Activated CD8-positive, alpha-beta memory T cell treated with anti-CD3 and anti-CD28 coated beads, Interleukin-2, amount 10 ng/mL, durations not matched to agents 7 days and 5 days (primary cell): ENCODE measurements at regions not wholly inside any gene's neighbourhood (a gene's known extent, or its start where the extent isn't known, plus 50 kb on each side); places are given as distances from the start of the nearest gene placed in this dataset.

ENCODE experiments used
- ATAC-seq: fragments of 150-1000 bp; cut with Tn5 transposase; one replicate; pipeline ENCODE4 v1.10.0; 2021; ENCODE audit warnings: moderate library complexity
- CTCF ChIA-PET: fragments of 350-600 bp; sonication (Branson Sonifier 250); formaldehyde crosslinking; loops from one replicate; lab custom pipeline; 2021; ENCODE audit warnings: antibody characterized with exemption; lab: Charles Lee
- DNase-seq: peaks from one replicate; pipeline ENCODE4 v3.0.0-alpha.2; 2020
- H3K27ac Mint-ChIP-seq: one replicate; pipeline ENCODE4 v1.8.0; 2021; ENCODE audit warnings: mild to moderate bottlenecking, mixed read lengths
- H3K27me3 Mint-ChIP-seq: one replicate; pipeline ENCODE4 v1.8.0; 2021; ENCODE audit warnings: mixed read lengths
- H3K36me3 Mint-ChIP-seq: one replicate; pipeline ENCODE4 v1.8.0; 2021; ENCODE audit warnings: mild to moderate bottlenecking, mixed read lengths
- H3K4me1 Mint-ChIP-seq: one replicate; pipeline ENCODE4 v1.8.0; 2021; ENCODE audit warnings: mixed read lengths
- H3K4me3 Mint-ChIP-seq: one replicate; pipeline ENCODE4 v1.8.0; 2021; ENCODE audit warnings: mild to moderate bottlenecking, moderate library complexity, mixed read lengths
- H3K9me3 Mint-ChIP-seq: one replicate; pipeline ENCODE4 v1.8.0; 2022; ENCODE audit warnings: low read depth, mixed read lengths

DNA sequence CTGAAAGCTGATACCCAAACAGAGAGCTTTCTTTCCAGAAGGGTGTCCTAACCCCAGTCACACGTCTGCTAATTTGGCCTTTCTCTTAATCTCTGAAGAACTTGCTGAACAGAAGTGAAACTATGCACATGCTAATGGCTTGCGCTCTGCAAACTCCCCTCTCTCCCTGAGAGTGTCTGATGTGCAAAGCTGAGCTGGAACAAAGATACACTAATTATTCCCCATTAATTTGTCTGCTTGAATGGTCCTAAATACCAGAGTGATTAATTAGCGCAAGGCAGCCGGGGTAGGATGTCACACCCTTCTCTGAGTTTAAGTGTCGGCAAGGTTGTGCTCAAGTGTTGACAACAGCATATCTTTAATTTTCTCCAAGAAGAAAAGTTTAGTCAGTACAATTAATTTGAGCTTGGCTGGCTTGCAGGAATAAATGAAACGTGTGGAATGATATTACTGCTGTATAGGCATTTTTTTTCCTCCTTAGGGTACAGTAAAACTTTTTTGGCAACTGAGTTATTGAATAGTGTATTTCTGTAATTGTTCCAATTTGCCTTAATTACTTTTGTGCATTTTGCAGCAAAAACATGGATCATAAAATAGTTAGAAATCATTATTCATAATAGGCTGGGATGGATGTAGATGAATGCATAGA is 715.9 kb upstream of the POU3F2 start:
- ATAC-seq, result no peak
- CTCF ChIA-PET, result no interaction called here
- Mint-ChIP-seq H3K4me1 (no peaks in the 10 kb centered on the region), H3K4me3 (no peak overlapping the region), H3K36me3 (no peaks in the 10 kb centered on the region), H3K27me3 (no peaks in the 10 kb centered on the region), H3K9me3 (peaks cover 2% of the 10 kb centered on the region), H3K27ac (no peak overlapping the region)
- no peak for DNase-seq

DNA sequence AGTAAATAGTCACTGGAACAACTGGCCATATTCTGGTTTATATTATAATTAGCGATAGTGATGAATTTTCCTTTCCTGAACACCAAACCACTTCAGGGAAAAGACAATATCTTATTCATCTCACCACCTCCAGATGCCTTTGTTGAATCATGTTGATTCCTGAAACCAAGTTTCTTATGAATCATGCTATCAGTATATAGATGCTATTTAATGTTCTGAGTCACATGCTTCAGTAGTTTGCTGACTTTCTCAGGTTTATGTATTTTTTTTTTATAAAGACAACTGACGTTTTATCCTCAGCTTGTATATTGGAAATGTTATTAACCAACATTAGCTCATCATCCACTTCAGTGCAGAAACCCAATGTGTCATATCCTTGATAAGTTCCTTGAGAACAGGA is 710.2 kb upstream of the POU3F2 start:
- Mint-ChIP-seq H3K4me3 (no peak overlapping the region), H3K4me1 (no peaks in the 10 kb centered on the region), H3K27ac (no peak overlapping the region), H3K9me3 (no peaks in the 10 kb centered on the region), H3K36me3 (no peaks in the 10 kb centered on the region), H3K27me3 (no peaks in the 10 kb centered on the region)
- CTCF ChIA-PET, result no interaction called here
- no peak for DNase-seq
- no peak for ATAC-seq

DNA sequence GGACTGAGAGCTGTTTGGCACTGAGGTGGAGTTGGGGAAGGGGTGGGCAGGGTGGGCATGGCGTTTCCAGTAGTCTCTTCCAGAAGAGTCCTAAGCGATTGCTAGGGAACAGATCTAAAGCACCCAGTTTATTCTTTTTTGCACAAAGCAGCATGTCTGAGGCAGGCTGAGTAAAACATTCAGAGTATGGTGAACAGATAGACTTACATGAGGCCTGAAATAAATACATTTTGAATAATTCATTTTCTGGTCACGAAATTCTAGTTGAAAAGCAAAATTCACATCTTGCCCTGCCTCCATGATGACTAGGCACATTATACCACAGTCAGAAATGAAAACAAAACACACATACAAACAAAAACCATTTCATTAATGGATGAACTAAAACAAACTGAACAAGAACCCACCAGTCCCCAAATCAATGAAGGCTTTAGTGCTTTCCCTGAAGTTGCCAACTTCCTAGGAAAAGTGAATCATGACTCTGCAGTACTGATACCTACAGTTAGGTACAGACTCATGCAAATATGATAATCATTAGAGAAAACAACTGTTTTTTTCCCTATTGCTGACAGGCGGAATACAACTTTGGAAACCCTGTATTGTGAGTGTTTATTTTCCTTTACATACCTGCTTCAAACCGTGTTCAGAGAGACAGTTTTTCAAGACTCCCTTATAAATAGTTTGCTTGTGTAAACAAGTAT is 702.9 kb upstream of the POU3F2 start:
- no peaks in the 10 kb centered on the region for H3K4me1 Mint-ChIP-seq
- no peaks in the 10 kb centered on the region for H3K27me3 Mint-ChIP-seq
- CTCF ChIA-PET, result interaction anchor here (1.5 kb wide), 1 partner anchor 11 kb away, joined by 3 read pairs; no protein-coding TSS in a partner anchor
- no peak overlapping the region for H3K27ac Mint-ChIP-seq
- ATAC-seq (no peak), DNase-seq (no peak)
- H3K36me3 Mint-ChIP-seq, result no peaks in the 10 kb centered on the region
- no peaks in the 10 kb centered on the region for H3K9me3 Mint-ChIP-seq
- no peak overlapping the region for H3K4me3 Mint-ChIP-seq

DNA sequence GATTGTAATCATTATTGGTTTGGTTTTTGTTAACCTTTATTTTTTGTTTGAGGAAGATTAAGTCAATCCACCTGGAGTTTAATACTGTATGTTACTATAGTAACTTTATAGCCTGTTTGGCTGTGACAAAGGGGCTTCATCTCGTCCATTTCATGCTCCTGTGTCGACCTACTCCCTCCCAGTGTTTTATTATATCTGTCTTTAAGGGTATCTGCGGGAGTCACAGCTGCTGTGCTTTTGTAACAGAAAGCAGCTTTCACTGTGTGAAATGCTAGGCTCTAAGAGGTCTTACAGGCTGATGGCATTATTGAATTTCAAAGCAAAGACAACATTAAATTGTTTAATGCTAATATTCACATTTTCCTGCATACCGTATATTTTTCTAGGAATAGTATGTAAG is 698.0 kb upstream of the POU3F2 start:
- Mint-ChIP-seq H3K4me1 (no peaks in the 10 kb centered on the region), H3K27ac (no peak overlapping the region), H3K4me3 (no peak overlapping the region), H3K27me3 (no peaks in the 10 kb centered on the region), H3K9me3 (peaks cover 7% of the 10 kb centered on the region), H3K36me3 (no peaks in the 10 kb centered on the region)
- DNase-seq, result no peak
- ATAC-seq, result no peak
- CTCF ChIA-PET, result no interaction called here

DNA sequence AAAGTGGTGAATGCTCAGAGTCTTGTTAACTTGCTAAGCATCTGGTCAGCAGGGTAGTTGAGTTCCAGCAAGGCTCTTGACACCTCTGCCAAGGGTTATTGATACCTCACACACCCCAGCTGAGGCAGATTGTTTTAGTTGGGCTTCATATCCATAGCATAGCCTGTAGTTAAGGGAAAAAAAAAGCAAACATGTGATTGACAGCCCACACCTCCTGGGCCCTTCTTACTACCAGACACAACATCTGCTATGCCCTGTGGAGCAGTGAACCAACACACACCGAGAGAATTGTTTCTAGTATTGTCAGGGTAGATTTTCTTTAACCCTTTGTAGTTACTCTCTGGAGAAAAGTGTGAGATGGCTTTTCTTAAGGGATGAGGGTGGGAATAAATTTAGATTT is 697.0 kb upstream of the POU3F2 start:
- Mint-ChIP-seq H3K9me3 (peaks cover 7% of the 10 kb centered on the region), H3K36me3 (no peaks in the 10 kb centered on the region), H3K27ac (no peak overlapping the region), H3K4me3 (no peak overlapping the region), H3K4me1 (no peaks in the 10 kb centered on the region), H3K27me3 (no peaks in the 10 kb centered on the region)
- ATAC-seq (no peak), DNase-seq (no peak)
- CTCF ChIA-PET, result no interaction called here

DNA sequence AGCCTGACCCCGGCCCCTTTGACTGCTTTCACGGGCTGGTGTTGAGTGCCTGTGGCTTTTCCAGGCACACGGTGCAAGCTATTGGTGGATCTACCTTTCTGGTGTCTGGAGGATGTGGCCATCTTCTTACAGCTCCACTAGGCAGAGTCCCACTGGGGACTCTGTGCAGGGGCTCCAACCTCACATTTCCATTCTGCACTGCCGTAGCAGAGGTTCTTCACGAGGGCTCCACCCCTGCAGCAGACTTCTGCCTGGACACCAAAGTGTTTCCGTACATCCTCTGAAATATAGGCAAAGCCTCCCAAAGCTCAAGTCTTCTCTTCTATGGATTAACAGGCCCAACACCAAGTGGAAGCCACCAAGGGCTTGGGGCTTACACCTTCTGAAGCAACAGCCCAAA is 691.5 kb upstream of the POU3F2 start:
- no peak overlapping the region for H3K4me3 Mint-ChIP-seq

DNA sequence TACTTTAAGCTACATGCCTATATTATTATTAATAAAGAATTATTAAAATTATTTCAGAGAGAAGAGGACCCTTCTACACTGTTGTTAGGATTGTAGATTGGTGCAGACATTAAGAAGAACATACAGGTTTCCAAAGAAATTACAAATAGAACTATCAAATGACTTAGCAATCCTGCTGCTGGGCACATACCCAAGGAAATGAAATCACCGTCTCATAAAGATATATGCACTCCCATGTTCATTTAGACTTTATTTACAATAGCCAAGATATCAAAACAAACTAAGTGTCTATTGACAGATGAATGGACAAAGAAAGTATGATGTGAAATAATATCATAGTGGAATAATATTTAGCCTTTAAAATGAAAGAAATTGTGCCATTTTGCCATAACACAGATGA is 687.7 kb upstream of the POU3F2 start:
- CTCF ChIA-PET, result no interaction called here
- no peaks in the 10 kb centered on the region for H3K36me3 Mint-ChIP-seq
- H3K4me3 Mint-ChIP-seq, result no peak overlapping the region
- DNase-seq (no peak), ATAC-seq (no peak)
- no peaks in the 10 kb centered on the region for H3K27me3 Mint-ChIP-seq
- peaks cover 3% of the 10 kb centered on the region for H3K9me3 Mint-ChIP-seq
- no peaks in the 10 kb centered on the region for H3K4me1 Mint-ChIP-seq
- H3K27ac Mint-ChIP-seq, result no peak overlapping the region

More for the DNA sequence above, 691.5 kb upstream of the POU3F2 start:
- Mint-ChIP-seq H3K27ac (no peak overlapping the region), H3K9me3 (peaks cover 10% of the 10 kb centered on the region), H3K27me3 (no peaks in the 10 kb centered on the region), H3K36me3 (no peaks in the 10 kb centered on the region), H3K4me1 (no peaks in the 10 kb centered on the region)
- ATAC-seq (no peak), DNase-seq (no peak)
- CTCF ChIA-PET, result interaction anchor here (1.4 kb wide), 1 partner anchor 10 kb away, joined by 3 read pairs; no protein-coding TSS in a partner anchor

DNA sequence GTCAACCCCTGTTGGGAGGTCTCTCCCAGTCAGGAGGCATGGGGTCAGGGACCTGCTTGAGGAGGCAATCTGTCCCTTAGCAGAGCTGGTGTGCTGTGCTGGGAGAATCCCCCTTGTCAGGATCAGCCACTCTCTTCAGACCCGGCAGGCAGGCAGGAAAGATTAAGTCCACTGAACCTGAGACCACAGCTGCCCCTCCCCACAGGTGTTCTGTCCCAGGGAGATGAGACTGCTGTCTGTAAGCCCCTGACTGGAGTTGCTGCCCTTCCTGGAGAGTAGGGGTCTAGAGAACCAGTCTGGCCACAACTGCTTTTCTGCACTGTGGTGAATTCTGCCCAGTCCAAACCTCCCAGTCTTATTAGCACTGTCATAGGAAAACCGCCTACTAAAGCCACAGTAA is 677.8 kb upstream of the POU3F2 start:
- H3K9me3 Mint-ChIP-seq, result peaks cover 8% of the 10 kb centered on the region
- no peak for DNase-seq
- no peaks in the 10 kb centered on the region for H3K4me1 Mint-ChIP-seq
- CTCF ChIA-PET, result no interaction called here
- no peaks in the 10 kb centered on the region for H3K36me3 Mint-ChIP-seq
- H3K4me3 Mint-ChIP-seq, result no peak overlapping the region
- H3K27ac Mint-ChIP-seq, result no peak overlapping the region
- ATAC-seq, result no peak
- H3K27me3 Mint-ChIP-seq, result no peaks in the 10 kb centered on the region

DNA sequence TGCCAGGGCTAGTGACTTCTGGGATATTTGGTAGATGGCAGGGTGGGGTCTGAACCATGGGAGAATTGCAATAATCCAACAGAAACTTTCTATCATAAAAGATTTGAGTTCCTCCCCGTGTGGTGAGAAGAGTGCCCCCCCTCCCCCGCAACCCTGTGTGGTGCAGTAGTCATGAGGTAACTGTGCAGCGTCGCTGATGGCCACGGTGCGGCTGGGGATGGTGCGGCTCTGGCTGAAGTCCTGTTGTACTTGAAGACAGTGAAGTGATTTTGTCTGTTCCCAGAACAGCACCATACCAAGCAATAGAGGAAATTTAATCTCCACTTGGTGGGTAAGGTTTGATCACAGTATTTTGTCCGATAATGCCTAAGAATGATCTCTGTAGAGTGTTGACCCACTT is 654.8 kb upstream of the POU3F2 start:
- no peaks in the 10 kb centered on the region for H3K36me3 Mint-ChIP-seq
- CTCF ChIA-PET, result no interaction called here
- H3K4me3 Mint-ChIP-seq, result no peak overlapping the region
- no peaks in the 10 kb centered on the region for H3K27me3 Mint-ChIP-seq
- H3K4me1 Mint-ChIP-seq, result no peaks in the 10 kb centered on the region
- no peak overlapping the region for H3K27ac Mint-ChIP-seq
- peaks cover 3% of the 10 kb centered on the region for H3K9me3 Mint-ChIP-seq
- no peak for DNase-seq
- ATAC-seq, result no peak

DNA sequence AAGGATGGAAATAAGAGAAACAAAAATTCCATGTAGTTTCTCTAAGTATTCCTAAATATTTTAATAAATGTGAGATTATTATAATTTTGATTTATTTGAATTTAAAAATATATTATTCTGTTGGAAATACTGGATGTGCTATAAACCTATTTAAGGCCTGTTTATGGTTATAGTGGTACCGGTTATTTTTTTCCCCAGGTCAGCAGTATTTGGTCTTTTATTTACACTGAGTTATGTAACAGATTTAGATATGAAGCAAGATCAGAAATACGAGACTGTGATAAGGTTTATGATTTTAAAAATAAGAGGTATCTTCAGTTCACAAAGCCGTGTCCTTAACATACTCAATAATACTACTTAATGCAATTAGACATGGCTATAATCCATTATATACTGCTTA is 634.3 kb upstream of the POU3F2 start:
- Mint-ChIP-seq H3K36me3 (no peaks in the 10 kb centered on the region), H3K4me3 (no peak overlapping the region), H3K9me3 (peaks cover 5% of the 10 kb centered on the region), H3K27ac (no peak overlapping the region), H3K4me1 (no peaks in the 10 kb centered on the region), H3K27me3 (no peaks in the 10 kb centered on the region)
- ATAC-seq (no peak), DNase-seq (no peak)
- CTCF ChIA-PET, result no interaction called here

DNA sequence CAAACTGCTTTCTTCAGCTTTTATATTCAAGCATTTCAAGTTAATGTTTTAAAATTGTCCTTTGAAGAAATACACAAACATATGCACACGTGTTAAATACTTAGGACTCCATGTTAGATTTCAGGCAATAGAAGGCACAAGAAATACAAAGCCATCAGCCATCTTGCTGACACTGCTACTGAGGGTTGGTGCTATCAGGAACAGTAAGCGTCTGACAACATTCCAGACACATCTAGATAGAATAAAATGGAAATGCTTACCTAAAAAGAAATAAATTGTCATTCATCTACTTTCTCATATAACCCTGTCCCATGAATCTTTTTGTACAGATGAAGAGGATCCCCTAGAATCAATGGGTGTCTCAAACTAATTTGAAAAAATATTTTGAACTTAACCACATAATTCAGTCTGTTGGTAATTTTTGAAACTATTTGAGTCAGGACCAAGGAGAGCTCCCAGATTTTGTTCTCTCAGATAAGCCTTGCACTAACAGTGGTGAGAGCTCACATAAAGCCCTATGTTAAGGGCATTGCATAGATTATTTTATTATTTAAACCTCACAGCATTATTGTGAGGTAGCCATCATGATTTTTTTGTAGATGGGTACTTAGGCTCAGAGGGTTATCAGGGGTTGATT is 631.1 kb upstream of the POU3F2 start:
- Mint-ChIP-seq H3K9me3 (peaks cover 3% of the 10 kb centered on the region), H3K27me3 (no peaks in the 10 kb centered on the region), H3K4me3 (no peak overlapping the region), H3K36me3 (no peaks in the 10 kb centered on the region), H3K4me1 (no peaks in the 10 kb centered on the region), H3K27ac (no peak overlapping the region)
- DNase-seq (no peak), ATAC-seq (no peak)
- CTCF ChIA-PET, result no interaction called here

DNA sequence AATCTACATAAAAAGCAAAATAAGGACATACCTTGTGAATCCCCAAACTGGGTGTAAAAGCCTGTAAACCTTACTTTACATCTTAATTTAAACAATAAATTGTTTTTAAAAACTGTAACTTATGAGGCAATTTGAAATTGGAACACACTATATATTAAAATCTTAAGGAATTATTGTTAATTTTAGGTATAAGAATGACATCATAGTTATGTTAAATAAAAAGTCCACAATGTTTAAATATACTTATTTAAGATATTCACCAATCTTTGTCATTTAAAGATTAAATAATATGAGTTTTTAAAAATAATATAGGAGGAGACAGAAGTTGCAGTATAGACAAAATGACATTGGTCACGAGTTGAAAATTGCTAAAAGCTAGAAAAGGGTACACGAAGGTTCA is 621.9 kb upstream of the POU3F2 start:
- no peak overlapping the region for H3K4me3 Mint-ChIP-seq
- no peaks in the 10 kb centered on the region for H3K9me3 Mint-ChIP-seq
- no peak for DNase-seq
- H3K27ac Mint-ChIP-seq, result no peak overlapping the region
- no peaks in the 10 kb centered on the region for H3K4me1 Mint-ChIP-seq
- no peaks in the 10 kb centered on the region for H3K27me3 Mint-ChIP-seq
- CTCF ChIA-PET, result no interaction called here
- no peaks in the 10 kb centered on the region for H3K36me3 Mint-ChIP-seq
- no peak for ATAC-seq

DNA sequence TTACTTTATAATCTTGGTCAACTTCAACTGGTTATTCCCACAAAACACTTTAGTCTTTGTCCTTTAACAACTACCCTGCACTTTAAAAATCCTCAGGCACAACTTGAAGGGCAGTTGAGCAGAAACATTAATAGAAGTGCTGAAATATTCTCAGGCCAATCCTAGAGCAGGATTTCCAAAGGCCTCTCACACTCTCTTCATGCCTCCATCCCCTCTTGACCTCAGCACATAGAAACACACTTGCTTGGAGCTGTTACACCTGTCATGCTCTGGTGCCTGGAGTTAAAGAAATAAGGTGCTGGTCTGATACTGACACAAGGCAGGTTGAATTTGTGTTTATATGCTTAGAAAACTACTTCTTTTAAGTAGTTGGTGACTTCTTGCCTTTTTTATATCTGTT is 618.8 kb upstream of the POU3F2 start:
- H3K4me1 Mint-ChIP-seq, result no peaks in the 10 kb centered on the region
- ATAC-seq (no peak), DNase-seq (no peak)
- H3K9me3 Mint-ChIP-seq, result no peaks in the 10 kb centered on the region
- H3K27ac Mint-ChIP-seq, result no peak overlapping the region
- CTCF ChIA-PET, result no interaction called here
- H3K36me3 Mint-ChIP-seq, result no peaks in the 10 kb centered on the region
- H3K27me3 Mint-ChIP-seq, result no peaks in the 10 kb centered on the region
- H3K4me3 Mint-ChIP-seq, result no peak overlapping the region

DNA sequence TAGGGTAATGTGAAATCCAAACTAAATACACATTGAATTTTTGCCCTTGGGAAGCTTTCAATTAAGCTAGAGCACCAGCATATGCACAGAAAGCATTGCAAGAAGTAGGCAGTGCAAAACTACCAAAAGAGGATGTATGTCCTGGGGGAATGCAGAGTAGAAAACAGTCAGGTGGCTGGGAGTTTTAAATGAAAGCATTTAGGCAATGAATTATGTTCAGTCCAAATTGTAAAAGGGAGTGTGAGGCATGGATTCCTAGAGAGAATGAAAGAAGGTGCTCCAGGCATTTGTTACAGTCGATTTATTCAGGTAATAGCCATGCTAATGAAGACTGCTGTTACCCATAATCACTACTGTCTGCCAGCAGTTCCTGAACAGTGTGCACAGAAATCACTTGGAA is 604.1 kb upstream of the POU3F2 start:
- Mint-ChIP-seq H3K36me3 (no peaks in the 10 kb centered on the region), H3K9me3 (peaks cover 6% of the 10 kb centered on the region), H3K4me3 (no peak overlapping the region), H3K27me3 (no peaks in the 10 kb centered on the region), H3K27ac (no peak overlapping the region), H3K4me1 (no peaks in the 10 kb centered on the region)
- CTCF ChIA-PET, result no interaction called here
- DNase-seq (no peak), ATAC-seq (no peak)
